ENCODE measurements at regions not wholly inside any gene's neighbourhood (a gene's known extent, or its start where the extent isn't known, plus 50 kb on each side); places are given as distances from the start of the nearest gene placed in this dataset.

GRCh38 chr2:239574054-239574433 is 173.2 kb upstream of the HDAC4 start:
- DNase-seq (ENCODE audit: low read depth in 2 of 2): no peak

GRCh38 chr2:239570971-239571520 is 170.2 kb upstream of the HDAC4 start:
- no peak for DNase-seq (ENCODE audit: low read depth in 2 of 2)

- DNase-seq (ENCODE audit: low read depth in 2 of 2): no peak
These were observed 169.6 kb upstream of the HDAC4 start for GRCh38 chr2:239570216-239570925.

GRCh38 chr2:239569401-239570090 is 168.7 kb upstream of the HDAC4 start:
- DNase-seq (ENCODE audit: low read depth in 2 of 2): no peak

GRCh38 chr2:239568601-239569000 is 167.8 kb upstream of the HDAC4 start:
- no peak for DNase-seq (ENCODE audit: low read depth in 2 of 2)

- no peak for DNase-seq (ENCODE audit: low read depth in 2 of 2)
These were observed 167.0 kb upstream of the HDAC4 start for GRCh38 chr2:239567786-239568185.

GRCh38 chr2:239566995-239567568 is 166.3 kb upstream of the HDAC4 start:
- DNase-seq (ENCODE audit: low read depth in 2 of 2): no peak

- no peak for DNase-seq (ENCODE audit: low read depth in 2 of 2)
These were observed 165.6 kb upstream of the HDAC4 start for GRCh38 chr2:239566162-239566994.

GRCh38 chr2:239564587-239564986 is 163.8 kb upstream of the HDAC4 start:
- DNase-seq (ENCODE audit: low read depth in 2 of 2): no peak

GRCh38 chr2:239563561-239563960 is 162.7 kb upstream of the HDAC4 start:
- no peak for DNase-seq (ENCODE audit: low read depth in 2 of 2)

- no peak for DNase-seq (ENCODE audit: low read depth in 2 of 2)
These were observed 160.7 kb upstream of the HDAC4 start for GRCh38 chr2:239561446-239562001.

GRCh38 chr2:239559417-239560261 is 158.8 kb upstream of the HDAC4 start:
- DNase-seq (ENCODE audit: low read depth in 2 of 2): no peak

- DNase-seq (ENCODE audit: low read depth in 2 of 2): no peak
These were observed 157.8 kb upstream of the HDAC4 start for GRCh38 chr2:239558661-239559060.

- DNase-seq (ENCODE audit: low read depth in 2 of 2): no peak
These were observed 156.7 kb upstream of the HDAC4 start for GRCh38 chr2:239557516-239557915.

GRCh38 chr2:239555571-239555905 is 154.7 kb upstream of the HDAC4 start:
- DNase-seq (ENCODE audit: low read depth in 2 of 2): no peak

- no peak for DNase-seq (ENCODE audit: low read depth in 2 of 2)
These were observed 154.1 kb upstream of the HDAC4 start for GRCh38 chr2:239554766-239555570.

- DNase-seq (ENCODE audit: low read depth in 2 of 2): no peak
These were observed 152.7 kb upstream of the HDAC4 start for GRCh38 chr2:239553376-239554000.

GRCh38 chr2:239552213-239552926 is 151.6 kb upstream of the HDAC4 start:
- DNase-seq (ENCODE audit: low read depth in 2 of 2): no peak

- DNase-seq (ENCODE audit: low read depth in 2 of 2): no peak
These were observed 150.4 kb upstream of the HDAC4 start for GRCh38 chr2:239551206-239551605.

Measured in stimulated activated CD8-positive, alpha-beta memory T cell treated with anti-CD3 and anti-CD28 coated beads, Interleukin-15, amount 100 ng/mL, for 4 hours (primary cell).